ENCODE measurements at regions not wholly inside any gene's neighbourhood (a gene's known extent, or its start where the extent isn't known, plus 50 kb on each side); places are given as distances from the start of the nearest gene placed in this dataset.

- no peak for TF ChIP-seq TAF1 (IDR thresholded peaks at IDR 0.05; ENCODE audit: low read depth)
- TF ChIP-seq NFIC (IDR thresholded peaks at IDR 0.05), result no peak
These were observed 526.4 kb downstream of the CDH10 start for GRCh38 chr5:24118351-24118750.

GRCh38 chr5:24135536-24135935 is 509.2 kb downstream of the CDH10 start:
- TF ChIP-seq REST (IDR thresholded peaks at IDR 0.05; ENCODE audit: low read depth) (no peak), TEAD4 (IDR thresholded peaks at IDR 0.05) (0 out of 2 replicates have a peak, but pooled peaks have one; percentile 27)

- TF ChIP-seq MAX (IDR thresholded peaks at IDR 0.05), result no peak
- TF ChIP-seq TAF1 (IDR thresholded peaks at IDR 0.05; ENCODE audit: low read depth), result no peak
- no peak for TF ChIP-seq TEAD4 (IDR thresholded peaks at IDR 0.05)
- no peak for TF ChIP-seq TCF12 (IDR thresholded peaks at IDR 0.05; ENCODE audit: low read depth)
- TF ChIP-seq EGR1 (IDR thresholded peaks at IDR 0.05), result no peak
These were observed 503.7 kb downstream of the CDH10 start for GRCh38 chr5:24141046-24141445.

GRCh38 chr5:24142341-24142740 is 502.4 kb downstream of the CDH10 start:
- no peak for TF ChIP-seq MAX (IDR thresholded peaks at IDR 0.05)
- TF ChIP-seq CEBPB (IDR thresholded peaks at IDR 0.05), result no peak
- no peak for TF ChIP-seq REST (IDR thresholded peaks at IDR 0.05; ENCODE audit: low read depth)
- no peak for TF ChIP-seq TCF12 (IDR thresholded peaks at IDR 0.05; ENCODE audit: low read depth)
- no peak for TF ChIP-seq ZBTB7A (IDR thresholded peaks at IDR 0.05; ENCODE audit: low read depth)
- TF ChIP-seq EP300 (IDR thresholded peaks at IDR 0.05; ENCODE audit: borderline replicate concordance), result no peak
- no peak for TF ChIP-seq USF1 (IDR thresholded peaks at IDR 0.05)
- no peak for TF ChIP-seq EGR1 (IDR thresholded peaks at IDR 0.05)

GRCh38 chr5:24145806-24146205 is 499.0 kb downstream of the CDH10 start:
- TF ChIP-seq USF1 (IDR thresholded peaks at IDR 0.05), result no peak
- no peak for TF ChIP-seq EP300 (IDR thresholded peaks at IDR 0.05; ENCODE audit: borderline replicate concordance)
- TF ChIP-seq TCF12 (IDR thresholded peaks at IDR 0.05; ENCODE audit: low read depth), result no peak
- no peak for TF ChIP-seq ZBTB7A (IDR thresholded peaks at IDR 0.05; ENCODE audit: low read depth)
- TF ChIP-seq TEAD4 (IDR thresholded peaks at IDR 0.05), result no peak
- no peak for TF ChIP-seq YY1 (IDR thresholded peaks at IDR 0.05; ENCODE audit: low read depth)
- TF ChIP-seq RAD21 (IDR thresholded peaks at IDR 0.05; ENCODE audit: low read depth), result no peak
- no peak for TF ChIP-seq CEBPB (IDR thresholded peaks at IDR 0.05)
- TF ChIP-seq TAF1 (IDR thresholded peaks at IDR 0.05; ENCODE audit: low read depth), result no peak

GRCh38 chr5:24161559-24161958 is 483.2 kb downstream of the CDH10 start:
- TF ChIP-seq EP300 (IDR thresholded peaks at IDR 0.05; ENCODE audit: borderline replicate concordance) (no peak), MAX (IDR thresholded peaks at IDR 0.05) (no peak), USF1 (IDR thresholded peaks at IDR 0.05) (no peak), CREB1 (IDR thresholded peaks at IDR 0.05; ENCODE audit: low read depth) (no peak), REST (IDR thresholded peaks at IDR 0.05; ENCODE audit: low read depth) (no peak), EGR1 (IDR thresholded peaks at IDR 0.05) (no peak), ZBTB7A (IDR thresholded peaks at IDR 0.05; ENCODE audit: low read depth) (no peak), TCF12 (IDR thresholded peaks at IDR 0.05; ENCODE audit: low read depth) (no peak), FOXM1 (IDR thresholded peaks at IDR 0.05; ENCODE audit: borderline replicate concordance, low read depth) (no peak), RAD21 (IDR thresholded peaks at IDR 0.05; ENCODE audit: low read depth) (no peak), NFIC (IDR thresholded peaks at IDR 0.05) (no peak)
